OCI-LY3 (cell line): ENCODE measurements at regions not wholly inside any gene's neighbourhood (a gene's known extent, or its start where the extent isn't known, plus 50 kb on each side); places are given as distances from the start of the nearest gene placed in this dataset.

ENCODE experiments used
- EZH2phosphoT487 ChIP-seq: fragments of 200-600 bp; shearing (Covaris generic); IDR thresholded peaks from 2 replicates; pipeline ENCODE4 v1.6.1; 2018; ENCODE audit warnings: antibody characterized with exemption, mixed run types, low read depth
- TF ChIP-seq, protein P1 (sequence below): fragments of 200-600, 300-600 bp; sonication (generic); IDR thresholded peaks from 2 replicates; pipeline ENCODE4 v1.5.1; 2014; ENCODE audit warnings: antibody characterized with exemption, low read length, low read depth

DNA sequence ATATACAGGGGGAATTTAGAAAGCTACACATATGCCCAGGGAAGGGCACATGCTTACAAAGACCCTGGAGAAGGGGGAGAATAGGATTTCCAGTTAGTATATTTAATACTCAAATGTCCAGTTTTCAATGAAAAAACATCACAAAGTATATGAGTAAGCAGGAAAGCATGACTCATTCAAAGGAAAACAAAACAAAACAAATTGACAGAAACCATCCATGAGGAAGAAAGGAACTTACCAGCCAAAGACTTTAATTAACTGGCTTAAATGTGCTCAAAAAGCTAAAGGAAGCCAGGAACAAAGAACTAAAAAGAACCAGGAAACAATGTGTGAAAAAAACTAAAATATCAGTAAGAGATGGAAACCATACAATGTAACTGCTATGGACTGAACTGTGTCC is 716.2 kb upstream of the ARGLU1 start:
- TF ChIP-seq, protein P1, sequence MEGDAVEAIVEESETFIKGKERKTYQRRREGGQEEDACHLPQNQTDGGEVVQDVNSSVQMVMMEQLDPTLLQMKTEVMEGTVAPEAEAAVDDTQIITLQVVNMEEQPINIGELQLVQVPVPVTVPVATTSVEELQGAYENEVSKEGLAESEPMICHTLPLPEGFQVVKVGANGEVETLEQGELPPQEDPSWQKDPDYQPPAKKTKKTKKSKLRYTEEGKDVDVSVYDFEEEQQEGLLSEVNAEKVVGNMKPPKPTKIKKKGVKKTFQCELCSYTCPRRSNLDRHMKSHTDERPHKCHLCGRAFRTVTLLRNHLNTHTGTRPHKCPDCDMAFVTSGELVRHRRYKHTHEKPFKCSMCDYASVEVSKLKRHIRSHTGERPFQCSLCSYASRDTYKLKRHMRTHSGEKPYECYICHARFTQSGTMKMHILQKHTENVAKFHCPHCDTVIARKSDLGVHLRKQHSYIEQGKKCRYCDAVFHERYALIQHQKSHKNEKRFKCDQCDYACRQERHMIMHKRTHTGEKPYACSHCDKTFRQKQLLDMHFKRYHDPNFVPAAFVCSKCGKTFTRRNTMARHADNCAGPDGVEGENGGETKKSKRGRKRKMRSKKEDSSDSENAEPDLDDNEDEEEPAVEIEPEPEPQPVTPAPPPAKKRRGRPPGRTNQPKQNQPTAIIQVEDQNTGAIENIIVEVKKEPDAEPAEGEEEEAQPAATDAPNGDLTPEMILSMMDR: no peak
- no peak for TF ChIP-seq EZH2phosphoT487
